ENCODE measurements at regions not wholly inside any gene's neighbourhood (a gene's known extent, or its start where the extent isn't known, plus 50 kb on each side); places are given as distances from the start of the nearest gene placed in this dataset.

GRCh38 chr5:135192351-135192750 is 158.3 kb upstream of the PITX1 start:
- intact Hi-C loops (cut with DNase I): no loop called here
- ATAC-seq (no peak), DNase-seq (no peak)

GRCh38 chr5:135191084-135191826 is 157.2 kb upstream of the PITX1 start:
- Histone ChIP-seq H3K4me3 (peak overlapping the region in 3 of 4 donors; percentile 19 to 58 (median 39)), H3K9me3 (no peaks in the 10 kb centered on the region), H3K4me1 (no peaks in the 10 kb centered on the region), H3K36me3 (no peaks in the 10 kb centered on the region), H3K27me3 (peaks cover 0 to 30% (median 0%) of the 10 kb centered on the region in 4 donors), H3K27ac (no peak overlapping the region)
- ATAC-seq (peak; percentile 97 to 100 (median 98)), DNase-seq (peak; percentile 59 to 94 (median 82)), FAIRE-seq (no peak)
- intact Hi-C loops (cut with DNase I): no loop called here
- WGBS, 2 donors: 9% methylated on average over 54 of the region's 54 CpGs
- peak; percentile 89 to 91 (median 90) for TF ChIP-seq CTCF (IDR thresholded peaks at IDR 0.05)

More at GRCh38 chr5:135192351-135192750, 158.3 kb upstream of the PITX1 start:
- WGBS, 2 donors: 76 to 77% methylated on average over 7 of the region's 7 CpGs
- Histone ChIP-seq H3K27me3 (peaks cover 0 to 29% (median 0%) of the 10 kb centered on the region in 4 donors), H3K27ac (no peak overlapping the region), H3K4me3 (no peak overlapping the region), H3K36me3 (no peaks in the 10 kb centered on the region), H3K4me1 (no peaks in the 10 kb centered on the region), H3K9me3 (no peaks in the 10 kb centered on the region)
- no peak for FAIRE-seq
- no peak for TF ChIP-seq CTCF (IDR thresholded peaks at IDR 0.05)

- no peak overlapping the region for H3K27ac ChIP-seq
- no peak for TF ChIP-seq CTCF (IDR thresholded peaks at IDR 0.05)
- 63 to 68% methylated on average over 22 of the region's 22 CpGs for WGBS, 2 donors
- no peaks in the 10 kb centered on the region for H3K9me3 ChIP-seq
- ATAC-seq (no peak), FAIRE-seq (no peak), DNase-seq (no peak)
- no peaks in the 10 kb centered on the region for H3K36me3 ChIP-seq
- intact Hi-C loops (cut with DNase I): no loop called here
- no peaks in the 10 kb centered on the region for H3K4me1 ChIP-seq
- peak overlapping the region in 2 of 4 donors; percentile 39 to 58 for H3K4me3 ChIP-seq
- H3K27me3 ChIP-seq: peaks cover 0 to 30% (median 0%) of the 10 kb centered on the region in 4 donors
Observed at GRCh38 chr5:135190416-135191083, 156.5 kb upstream of the PITX1 start.

- FAIRE-seq: no peak
- intact Hi-C loops (cut with DNase I): loop anchor here in 1 of 3 donors (10.0 kb wide), 1 partner anchor 274 kb away; no protein-coding TSS in a partner anchor
- peaks cover 0 to 30% (median 0%) of the 10 kb centered on the region in 4 donors for H3K27me3 ChIP-seq
Observed at GRCh38 chr5:135189024-135189423, 155.0 kb upstream of the PITX1 start.

More at GRCh38 chr5:135189024-135189423, 155.0 kb upstream of the PITX1 start:
- DNase-seq (no peak), ATAC-seq (no peak)
- Histone ChIP-seq H3K27ac (no peak overlapping the region), H3K4me1 (no peaks in the 10 kb centered on the region), H3K36me3 (no peaks in the 10 kb centered on the region), H3K9me3 (no peaks in the 10 kb centered on the region), H3K4me3 (no peak overlapping the region)
- 59 to 63% methylated on average over 13 of the region's 13 CpGs for WGBS, 2 donors
- no peak for TF ChIP-seq CTCF (IDR thresholded peaks at IDR 0.05)

Data from pancreas (tissue), 10 donors.